ENCODE measurements at regions not wholly inside any gene's neighbourhood (a gene's known extent, or its start where the extent isn't known, plus 50 kb on each side); places are given as distances from the start of the nearest gene placed in this dataset.
"Not testable (repeated sequence)": the region's sequence is repeated elsewhere in the genome, so short reads cannot be mapped to it uniquely, and the experiment has no call there.

- H3K4me3 ChIP-seq, result no peak overlapping the region
- WGBS, 2 donors, result 61 to 100% methylated on average over 1 of the region's 1 CpG
- peaks cover 0 to 12% (median 0%) of the 10 kb centered on the region in 4 donors for H3K27me3 ChIP-seq
Observed at GRCh38 chr7:142522735-142523134, 226.5 kb upstream of the PRSS1 start.

GRCh38 chr7:142520885-142521284, 228.4 kb upstream of the PRSS1 start:
- H3K36me3 ChIP-seq; DNase-seq; H3K4me3 ChIP-seq; intact Hi-C loops (cut with DNase I); H3K27ac ChIP-seq; H3K27me3 ChIP-seq; H3K9me3 ChIP-seq: not testable (repeated sequence)
- 32 to 38% methylated on average over 2 of the region's 2 CpGs for WGBS, 2 donors
- H3K4me1 ChIP-seq, result peaks cover 0 to 12% (median 0%) of the 10 kb centered on the region in 3 donors

More at GRCh38 chr7:142522735-142523134, 226.5 kb upstream of the PRSS1 start:
- intact Hi-C loops (cut with DNase I), result no loop called here
- TF ChIP-seq POLR2A (IDR thresholded peaks at IDR 0.05) (no peak), CTCF (IDR thresholded peaks at IDR 0.05) (no peak)
- Histone ChIP-seq H3K4me1 (peaks cover 0 to 9% (median 0%) of the 10 kb centered on the region in 3 donors), H3K27ac (no peak overlapping the region), H3K36me3 (no peaks in the 10 kb centered on the region), H3K9me3 (no peaks in the 10 kb centered on the region)
- DNase-seq, result no peak

- H3K9me3 ChIP-seq; H3K4me3 ChIP-seq; H3K27ac ChIP-seq; DNase-seq; intact Hi-C loops (cut with DNase I); H3K36me3 ChIP-seq; H3K27me3 ChIP-seq: not testable (repeated sequence)
- H3K4me1 ChIP-seq, result peaks cover 0 to 14% (median 0%) of the 10 kb centered on the region in 3 donors
- 36 to 57% methylated on average over 5 of the region's 5 CpGs for WGBS, 2 donors
Observed at GRCh38 chr7:142520455-142520854, 228.8 kb upstream of the PRSS1 start.

GRCh38 chr7:142519079-142520078, 229.9 kb upstream of the PRSS1 start:
- no peaks in the 10 kb centered on the region for H3K36me3 ChIP-seq
- intact Hi-C loops (cut with DNase I), result no loop called here
- DNase-seq, result no peak
- peaks cover 0 to 14% (median 0%) of the 10 kb centered on the region in 3 donors for H3K4me1 ChIP-seq
- H3K4me3 ChIP-seq, result no peak overlapping the region
- H3K27me3 ChIP-seq, result peaks cover 0 to 3% (median 0%) of the 10 kb centered on the region in 4 donors
- WGBS, 2 donors, result 65 to 70% methylated on average over 5 of the region's 5 CpGs
- no peak for TF ChIP-seq POLR2A (IDR thresholded peaks at IDR 0.05)
- no peak for TF ChIP-seq CTCF (IDR thresholded peaks at IDR 0.05)
- H3K9me3 ChIP-seq, result no peaks in the 10 kb centered on the region
- H3K27ac ChIP-seq, result peak overlapping the region in 1 of 4 donors; percentile 44

GRCh38 chr7:142516038-142516501, 233.2 kb upstream of the PRSS1 start:
- Histone ChIP-seq H3K27ac (no peak overlapping the region), H3K27me3 (peaks cover 0 to 4% (median 0%) of the 10 kb centered on the region in 4 donors), H3K4me3 (no peak overlapping the region), H3K9me3 (no peaks in the 10 kb centered on the region), H3K4me1 (peaks cover 0 to 14% (median 0%) of the 10 kb centered on the region in 3 donors), H3K36me3 (no peaks in the 10 kb centered on the region)
- DNase-seq, result no peak
- 17 to 22% methylated on average over 3 of the region's 3 CpGs for WGBS, 2 donors
- TF ChIP-seq CTCF (IDR thresholded peaks at IDR 0.05) (peak; percentile 62 to 89 (median 70)), POLR2A (IDR thresholded peaks at IDR 0.05) (no peak)
- intact Hi-C loops (cut with DNase I), result no loop called here

GRCh38 chr7:142514716-142515115, 234.6 kb upstream of the PRSS1 start:
- H3K4me3 ChIP-seq; H3K36me3 ChIP-seq; intact Hi-C loops (cut with DNase I); H3K27me3 ChIP-seq; H3K27ac ChIP-seq; H3K4me1 ChIP-seq; H3K9me3 ChIP-seq; DNase-seq: not testable (repeated sequence)
- 54% methylated on average over 1 of the region's 1 CpG; no CpG with 5 or more reads in 1 of the 2 donors for WGBS, 2 donors
